ENCODE measurements at regions not wholly inside any gene's neighbourhood (a gene's known extent, or its start where the extent isn't known, plus 50 kb on each side); places are given as distances from the start of the nearest gene placed in this dataset.

DNA sequence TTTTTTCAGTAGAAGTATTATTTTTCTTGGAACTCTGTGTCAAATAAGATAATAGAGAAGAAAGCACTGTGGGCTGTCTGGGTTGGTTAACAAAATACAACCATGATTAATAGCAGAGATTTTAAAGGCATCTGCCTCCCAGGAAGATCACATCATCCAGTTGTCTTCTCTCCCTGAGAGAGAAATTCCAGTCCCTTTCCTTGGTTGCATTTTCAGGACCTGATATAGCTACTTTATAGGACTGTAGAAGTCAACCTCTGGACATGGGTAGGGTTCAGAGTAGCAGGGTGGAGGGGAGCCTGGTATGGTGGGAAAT lies 309.9 kb upstream of the IGFBP3 start:
- TF ChIP-seq, protein P1, sequence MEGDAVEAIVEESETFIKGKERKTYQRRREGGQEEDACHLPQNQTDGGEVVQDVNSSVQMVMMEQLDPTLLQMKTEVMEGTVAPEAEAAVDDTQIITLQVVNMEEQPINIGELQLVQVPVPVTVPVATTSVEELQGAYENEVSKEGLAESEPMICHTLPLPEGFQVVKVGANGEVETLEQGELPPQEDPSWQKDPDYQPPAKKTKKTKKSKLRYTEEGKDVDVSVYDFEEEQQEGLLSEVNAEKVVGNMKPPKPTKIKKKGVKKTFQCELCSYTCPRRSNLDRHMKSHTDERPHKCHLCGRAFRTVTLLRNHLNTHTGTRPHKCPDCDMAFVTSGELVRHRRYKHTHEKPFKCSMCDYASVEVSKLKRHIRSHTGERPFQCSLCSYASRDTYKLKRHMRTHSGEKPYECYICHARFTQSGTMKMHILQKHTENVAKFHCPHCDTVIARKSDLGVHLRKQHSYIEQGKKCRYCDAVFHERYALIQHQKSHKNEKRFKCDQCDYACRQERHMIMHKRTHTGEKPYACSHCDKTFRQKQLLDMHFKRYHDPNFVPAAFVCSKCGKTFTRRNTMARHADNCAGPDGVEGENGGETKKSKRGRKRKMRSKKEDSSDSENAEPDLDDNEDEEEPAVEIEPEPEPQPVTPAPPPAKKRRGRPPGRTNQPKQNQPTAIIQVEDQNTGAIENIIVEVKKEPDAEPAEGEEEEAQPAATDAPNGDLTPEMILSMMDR (IDR thresholded peaks at IDR 0.05; ENCODE audit: insufficient read depth, low read depth, low read length) = no peak
- no peak for TF ChIP-seq EZH2 (IDR thresholded peaks at IDR 0.05; ENCODE audit: insufficient read depth, low read length)
